RWPE1 (cell line): ENCODE measurements at regions not wholly inside any gene's neighbourhood (a gene's known extent, or its start where the extent isn't known, plus 50 kb on each side); places are given as distances from the start of the nearest gene placed in this dataset.
"Not testable (repeated sequence)": the region's sequence is repeated elsewhere in the genome, so short reads cannot be mapped to it uniquely, and the experiment has no call there.

Experiments used
- CTCF ChIA-PET: fragments of 350-600 bp; sonication (Branson Sonifier 250); formaldehyde crosslinking; extraction: SDS; loops from one replicate; lab custom pipeline; 2021; lab: Yijun Ruan, JAX
- POLR2A ChIA-PET: fragments of 400-600 bp; formaldehyde crosslinking; extraction: SDS; loops from one replicate; lab custom pipeline; 2020; ENCODE audit warnings: antibody characterized with exemption; ENCODE audit not compliant: low non-redundant PET; lab: Yijun Ruan, JAX
- DNase-seq: peaks from one replicate; pipeline ENCODE4 v3.0.0; 2012; ENCODE audit warnings: low spot score
- H3K27ac ChIP-seq: fragments of 450-650 bp; 2 replicates; pipeline ENCODE4 v1.5.1; 2017
- TF ChIP-seq, protein P1 (sequence below): fragments of 450-650 bp; conservative IDR thresholded peaks from 2 replicates; pipeline ENCODE4 v1.5.1; 2017; ENCODE audit warnings: low read depth, mild to moderate bottlenecking

DNA sequence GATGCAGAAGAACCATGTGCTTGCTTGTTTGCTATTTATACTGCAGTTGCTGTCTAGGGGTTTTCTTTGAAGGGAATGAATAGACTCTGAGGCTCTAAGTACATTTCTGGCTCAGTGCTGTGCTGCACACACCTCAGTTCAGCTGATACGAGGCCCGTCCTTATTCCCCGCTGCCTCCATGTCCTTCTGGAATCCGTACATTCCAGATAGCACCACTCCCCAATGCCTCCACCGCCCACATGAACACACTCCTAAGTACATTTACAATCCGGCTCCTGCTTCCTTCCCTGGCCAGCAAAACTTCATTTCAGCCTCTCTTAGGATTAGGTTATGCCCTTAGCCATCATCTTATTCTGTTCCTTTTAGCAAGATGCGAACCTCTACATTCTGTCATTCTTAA is 57.1 kb downstream of the KCNC4 start:
- ChIA-PET CTCF (no interaction called here), POLR2A (no interaction called here)
- no peak for DNase-seq
- TF ChIP-seq, protein P1, sequence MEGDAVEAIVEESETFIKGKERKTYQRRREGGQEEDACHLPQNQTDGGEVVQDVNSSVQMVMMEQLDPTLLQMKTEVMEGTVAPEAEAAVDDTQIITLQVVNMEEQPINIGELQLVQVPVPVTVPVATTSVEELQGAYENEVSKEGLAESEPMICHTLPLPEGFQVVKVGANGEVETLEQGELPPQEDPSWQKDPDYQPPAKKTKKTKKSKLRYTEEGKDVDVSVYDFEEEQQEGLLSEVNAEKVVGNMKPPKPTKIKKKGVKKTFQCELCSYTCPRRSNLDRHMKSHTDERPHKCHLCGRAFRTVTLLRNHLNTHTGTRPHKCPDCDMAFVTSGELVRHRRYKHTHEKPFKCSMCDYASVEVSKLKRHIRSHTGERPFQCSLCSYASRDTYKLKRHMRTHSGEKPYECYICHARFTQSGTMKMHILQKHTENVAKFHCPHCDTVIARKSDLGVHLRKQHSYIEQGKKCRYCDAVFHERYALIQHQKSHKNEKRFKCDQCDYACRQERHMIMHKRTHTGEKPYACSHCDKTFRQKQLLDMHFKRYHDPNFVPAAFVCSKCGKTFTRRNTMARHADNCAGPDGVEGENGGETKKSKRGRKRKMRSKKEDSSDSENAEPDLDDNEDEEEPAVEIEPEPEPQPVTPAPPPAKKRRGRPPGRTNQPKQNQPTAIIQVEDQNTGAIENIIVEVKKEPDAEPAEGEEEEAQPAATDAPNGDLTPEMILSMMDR, result no peak
- no peak overlapping the region for H3K27ac ChIP-seq

DNA sequence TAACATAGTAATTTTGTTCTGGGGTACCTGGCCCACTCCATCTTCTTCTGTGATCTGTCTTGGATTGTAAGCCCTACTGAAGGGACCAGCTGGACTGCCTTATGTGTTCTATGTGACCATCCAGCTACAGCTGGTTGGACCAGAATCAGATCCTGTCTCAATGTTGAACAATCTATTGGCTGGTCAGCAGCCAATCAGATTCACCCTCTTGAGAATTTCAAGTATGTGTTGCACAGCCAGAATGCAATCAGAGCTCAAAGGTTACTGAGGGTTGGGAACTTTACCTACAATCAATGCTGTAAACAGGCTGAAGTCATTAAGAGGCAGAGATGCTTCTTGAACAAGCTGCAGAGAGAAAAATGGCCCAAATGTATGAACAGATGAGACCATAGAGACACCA is 61.9 kb downstream of the KCNC4 start:
- ChIA-PET CTCF (no interaction called here), POLR2A (no interaction called here)
- no peak for DNase-seq
- H3K27ac ChIP-seq, result no peak overlapping the region
- TF ChIP-seq, protein P1, result no peak

DNA sequence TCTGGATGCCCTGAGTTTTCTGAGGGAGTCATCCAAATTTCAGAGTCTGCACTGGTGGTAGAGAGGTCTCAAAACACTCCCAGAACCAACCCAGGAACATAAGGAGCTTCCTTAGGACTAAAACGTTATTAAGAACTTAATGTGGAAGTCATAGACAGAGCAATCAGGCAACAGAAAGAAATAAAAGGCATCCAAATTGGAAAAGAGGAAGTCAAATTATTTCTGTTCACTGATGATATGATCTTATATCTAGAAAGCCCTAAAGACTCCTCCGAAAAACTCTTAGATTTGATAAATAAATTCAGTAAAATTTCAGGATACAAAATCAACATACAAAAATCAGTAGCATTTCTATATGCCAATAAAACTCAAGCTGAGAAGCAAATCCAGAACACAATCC is 63.7 kb downstream of the KCNC4 start:
- POLR2A ChIA-PET, CTCF ChIA-PET: not testable (repeated sequence)

DNA sequence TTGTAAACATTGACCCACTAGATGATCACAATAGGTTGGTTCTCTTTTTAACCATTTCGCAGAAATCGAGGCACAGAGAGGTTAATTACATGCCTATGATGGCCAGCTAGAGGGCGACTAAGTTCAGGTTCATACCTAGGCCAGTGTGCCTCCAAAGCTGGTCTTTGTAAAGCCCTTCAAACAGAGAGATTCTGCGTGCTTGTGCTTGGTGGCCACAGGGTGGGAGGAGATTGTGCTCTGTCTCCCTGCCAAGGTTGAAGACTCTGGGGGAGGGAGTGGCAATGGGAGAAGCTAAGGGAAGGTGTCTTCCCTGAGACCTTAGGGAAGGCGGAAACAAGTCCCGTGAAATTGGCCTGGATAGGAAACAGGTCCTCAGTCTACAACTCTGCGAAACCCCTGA is 59.1 kb upstream of the RBM15 start:
- ChIA-PET CTCF (interaction anchor here (0.6 kb wide), 1 partner anchor 20 kb away, joined by 3 read pairs; no protein-coding TSS in a partner anchor), POLR2A (no interaction called here)
- TF ChIP-seq, protein P1, result no peak
- H3K27ac ChIP-seq, result no peak overlapping the region
- DNase-seq, result no peak

More for the DNA sequence above, 63.7 kb downstream of the KCNC4 start:
- not testable (repeated sequence) for DNase-seq, H3K27ac ChIP-seq

DNA sequence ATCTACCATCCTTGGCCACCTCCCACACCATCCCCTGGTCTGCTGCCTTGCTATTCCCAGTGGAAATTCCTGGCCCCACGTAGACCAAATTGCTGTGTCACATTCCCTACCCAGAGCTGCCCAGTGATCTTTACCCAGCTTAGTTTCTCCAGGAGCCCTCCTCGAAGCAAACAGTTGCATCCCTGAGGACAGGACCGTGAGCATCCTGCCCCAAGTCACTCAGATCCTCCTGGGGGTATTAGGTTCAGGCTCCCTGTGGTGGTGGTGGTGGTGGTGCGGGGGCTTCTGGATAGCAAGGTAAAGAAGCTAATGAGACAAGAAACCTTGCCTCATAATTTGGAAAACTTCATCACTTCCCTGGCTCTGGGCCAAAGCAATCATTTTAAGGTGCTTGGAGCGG is 58.4 kb upstream of the RBM15 start:
- POLR2A ChIA-PET, result no interaction called here

DNA sequence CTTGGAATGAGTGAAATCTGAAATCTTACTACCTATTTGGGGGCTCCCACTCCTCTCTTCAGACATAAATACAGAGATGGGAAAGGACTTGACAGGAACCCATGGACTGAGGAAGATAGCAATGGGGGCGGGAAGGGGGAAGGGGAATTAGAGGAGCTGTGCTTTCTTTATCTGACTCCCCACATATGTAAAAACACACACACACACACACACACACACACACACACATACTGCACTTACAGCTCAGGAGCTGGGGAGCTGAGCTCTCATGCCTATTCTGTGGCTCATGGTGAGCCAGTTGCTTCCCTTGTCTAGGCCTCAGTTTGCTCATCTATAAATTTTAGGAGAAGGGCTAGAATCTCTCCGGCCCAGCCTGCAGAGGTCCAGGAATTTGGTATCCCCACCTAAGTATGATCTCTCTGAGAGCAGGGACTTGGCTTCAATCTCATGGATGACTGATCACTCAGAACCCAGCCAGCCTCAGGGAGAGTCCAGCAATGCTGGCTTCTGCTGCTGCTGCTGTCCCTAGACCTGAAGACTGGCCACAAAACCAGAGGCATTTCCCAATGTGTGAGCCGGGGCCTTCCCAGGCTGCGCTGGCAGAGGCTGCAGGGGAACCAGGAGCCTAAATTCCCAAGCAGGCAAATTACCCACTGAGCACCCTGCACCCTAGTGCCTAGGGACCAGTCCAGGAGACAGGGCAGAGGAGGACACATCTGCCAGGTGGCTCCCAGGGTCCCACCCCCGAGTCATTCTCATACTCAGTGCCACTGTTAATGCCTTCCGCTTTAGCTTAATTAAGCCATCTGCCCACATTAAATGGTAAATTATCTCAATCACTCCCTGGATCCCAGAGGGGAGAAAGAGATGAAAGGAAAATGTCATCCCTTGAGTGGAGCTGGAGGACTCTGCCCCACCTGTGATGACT is 57.5 kb upstream of the RBM15 start:
- ChIA-PET POLR2A (interaction anchor here (0.5 to 0.6 kb wide), 2 partner anchors 72 to 950 kb away, joined by 3 read pairs; no protein-coding TSS in a partner anchor), CTCF (interaction anchor here (0.9 kb wide), 1 partner anchor 1601 kb away, joined by 3 read pairs; no protein-coding TSS in a partner anchor)
- TF ChIP-seq, protein P1, result no peak
- no peak overlapping the region for H3K27ac ChIP-seq
- DNase-seq, result no peak

More for the DNA sequence above, 58.4 kb upstream of the RBM15 start:
- no peak overlapping the region for H3K27ac ChIP-seq
- DNase-seq, result no peak
- CTCF ChIA-PET, result interaction anchor here (0.6 kb wide), 1 partner anchor 21 kb away, joined by 3 read pairs; no protein-coding TSS in a partner anchor
- TF ChIP-seq, protein P1, result no peak

DNA sequence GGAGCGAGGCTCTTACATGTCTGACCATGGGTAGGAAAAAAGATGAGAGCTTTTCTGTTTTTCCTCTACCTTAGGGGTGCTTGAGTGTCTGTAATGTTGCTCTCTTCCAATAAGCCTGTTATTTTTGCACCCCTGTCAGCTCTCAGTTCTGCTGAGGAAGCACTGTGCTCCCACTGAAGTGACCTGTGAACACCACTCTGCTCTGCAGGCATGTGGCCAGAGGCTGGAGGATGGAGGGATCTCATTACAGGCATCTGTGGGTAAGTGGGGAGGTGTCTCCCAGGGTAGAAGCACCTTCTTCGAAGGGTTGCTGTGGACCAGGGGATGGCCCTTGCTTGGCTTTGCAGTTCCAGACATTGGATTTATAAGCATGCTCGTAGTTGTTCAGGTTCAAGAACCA is 56.8 kb upstream of the RBM15 start:
- no peak overlapping the region for H3K27ac ChIP-seq
- ChIA-PET CTCF (no interaction called here), POLR2A (interaction anchor here (0.6 kb wide), 1 partner anchor 949 kb away, joined by 3 read pairs; no protein-coding TSS in a partner anchor)
- DNase-seq, result no peak
- TF ChIP-seq, protein P1, result no peak
